CD14-positive monocyte (primary cell): ENCODE measurements at regions not wholly inside any gene's neighbourhood (a gene's known extent, or its start where the extent isn't known, plus 50 kb on each side); places are given as distances from the start of the nearest gene placed in this dataset.

Experiments
- DNase-seq, 3 donors: peaks; one replicate each; pipeline ENCODE4 v3.0.0-alpha.2; 2011 to 2022
- H2AFZ ChIP-seq: 2 replicates; pipeline ENCODE4 v1.6.0; 2012; ENCODE audit warnings: mild to moderate bottlenecking, low read depth, low read length, inconsistent platforms; ENCODE audit not compliant: insufficient read depth, poor library complexity, severe bottlenecking
- H3K27ac ChIP-seq, 2 donors: 1 replicate in 1 of 2; 2 replicates in 1 of 2; pipeline ENCODE4 v1.5.1; 2012 to 2013; ENCODE audit warnings: low read length in 2 of 2, control low read depth in 1 of 2, inconsistent platforms in 1 of 2, low read depth in 1 of 2, mild to moderate bottlenecking in 1 of 2
- H3K27me3 ChIP-seq, 2 donors: one replicate each; pipeline versions ENCODE4 v1.6.0 to v1.6.1; 2011 to 2013; ENCODE audit warnings: low read length in 2 of 2; ENCODE audit not compliant: control insufficient read depth in 2 of 2, insufficient read depth in 2 of 2
- H3K36me3 ChIP-seq, 2 donors: replicated peaks in 1 of 2; 1 replicate in 1 of 2; 2 replicates in 1 of 2; pipeline versions ENCODE4 v1.5.1 to v1.6.1; 2012 to 2013; ENCODE audit warnings: low read length in 2 of 2, control low read depth in 1 of 2, inconsistent platforms in 1 of 2, mild to moderate bottlenecking in 1 of 2; ENCODE audit not compliant: insufficient read depth in 2 of 2, control insufficient read depth in 1 of 2
- H3K4me1 ChIP-seq, 2 donors: 1 replicate in 1 of 2; 2 replicates in 1 of 2; pipeline versions ENCODE4 v1.5.1 to v1.6.1; 2012 to 2013; ENCODE audit warnings: low read length in 2 of 2, control low read depth in 1 of 2, inconsistent platforms in 1 of 2, mild to moderate bottlenecking in 1 of 2, moderate library complexity in 1 of 2; ENCODE audit not compliant: insufficient read depth in 2 of 2, control insufficient read depth in 1 of 2
- H3K4me2 ChIP-seq: replicated peaks from 2 replicates; pipeline ENCODE3; 2012; ENCODE audit warnings: low read length, moderate library complexity, mild to moderate bottlenecking; ENCODE audit not compliant: poor library complexity, severe bottlenecking; ENCODE audit errors: extremely low read depth
- H3K4me3 ChIP-seq, 3 experiments: fragments of 200-600 bp in 1 of 3; sonication (generic) in 1 of 3; replicated peaks in 1 of 3; 1 replicate in 2 of 3; 2 replicates in 1 of 3; pipeline ENCODE4 v1.5.1; 2011 to 2013; ENCODE audit warnings: low read length in 3 of 3, mild to moderate bottlenecking in 3 of 3, control low read depth in 2 of 3, low read depth in 2 of 3, inconsistent platforms in 1 of 3, moderate library complexity in 1 of 3
- H3K79me2 ChIP-seq: 2 replicates; pipeline ENCODE4 v1.6.0; 2012; ENCODE audit warnings: mild to moderate bottlenecking, control low read depth, inconsistent platforms, low read length, moderate library complexity; ENCODE audit not compliant: insufficient read depth
- H3K9ac ChIP-seq: 2 replicates; pipeline ENCODE4 v1.6.0; 2017; ENCODE audit warnings: low read length, mild to moderate bottlenecking; ENCODE audit not compliant: insufficient read depth, poor library complexity, severe bottlenecking
- H3K9me3 ChIP-seq, 2 donors: replicated peaks in 1 of 2; 1 replicate in 1 of 2; 2 replicates in 1 of 2; pipeline versions ENCODE4 v1.5.1 to v1.6.1; 2012 to 2013; ENCODE audit warnings: low read length in 2 of 2, control low read depth in 1 of 2; ENCODE audit not compliant: control insufficient read depth in 1 of 2, insufficient read depth in 1 of 2
- H4K20me1 ChIP-seq: 2 replicates; pipeline ENCODE4 v1.6.0; 2012; ENCODE audit warnings: mild to moderate bottlenecking, low read length, control low read depth, moderate library complexity; ENCODE audit not compliant: insufficient read depth
- H3K27ac Mint-ChIP-seq, 7 donors: one replicate each; pipeline ENCODE4 v1.8.0; 2020; ENCODE audit warnings: mild to moderate bottlenecking in 7 of 7, mixed read lengths in 7 of 7, moderate library complexity in 6 of 7, inconsistent platforms in 2 of 7
- H3K27me3 Mint-ChIP-seq, 3 donors: one replicate each; pipeline ENCODE4 v1.8.0; 2021 to 2022; ENCODE audit warnings: low read depth in 3 of 3, mild to moderate bottlenecking in 3 of 3, mixed read lengths in 3 of 3, moderate library complexity in 3 of 3, inconsistent platforms in 1 of 3
- H3K36me3 Mint-ChIP-seq, 2 donors: one replicate each; pipeline ENCODE4 v1.8.0; 2020; ENCODE audit warnings: mixed read lengths in 2 of 2, inconsistent platforms in 1 of 2, mild to moderate bottlenecking in 1 of 2
- H3K4me1 Mint-ChIP-seq: one replicate; pipeline ENCODE4 v1.8.0; 2020; ENCODE audit warnings: mild to moderate bottlenecking, mixed read lengths
- H3K4me3 Mint-ChIP-seq, 2 donors: one replicate each; pipeline ENCODE4 v1.8.0; 2020; ENCODE audit warnings: mild to moderate bottlenecking in 2 of 2, mixed read lengths in 2 of 2, moderate library complexity in 1 of 2
- H3K9me3 Mint-ChIP-seq, 7 donors: one replicate each; pipeline ENCODE4 v1.8.0; 2020 to 2022; ENCODE audit warnings: mixed read lengths in 7 of 7, mild to moderate bottlenecking in 6 of 7, moderate library complexity in 6 of 7, inconsistent platforms in 2 of 7
- CTCF ChIP-seq: fragments of 200-600 bp; IDR thresholded peaks from one replicate; pipeline ENCODE4 v1.8.0; 2022; ENCODE audit warnings: antibody characterized with exemption, mild to moderate bottlenecking
- WGBS: methylation state at CpG from one replicate; pipeline ENCODE4 v1.1.5; 2013; ENCODE audit warnings: missing lambda C conversion rate; ENCODE audit not compliant: insufficient coverage; 5-methylcytosine and 5-hydroxymethylcytosine counted together
- intact Hi-C, 2 donors: fragments of 100-400 bp; cut with micrococcal nuclease; formaldehyde crosslinking; loops; one replicate each; pipeline versions ENCODE4 v1.15.0 to v1.15.1; 2023

- 40% methylated on average over 3 of the region's 5 CpGs for WGBS
Measured at GRCh38 chr16:5416013-5416412, 318.4 kb upstream of the EEF2KMT start.

GRCh38 chr16:5415123-5415522 lies 317.5 kb upstream of the EEF2KMT start:
- H3K9me3 Mint-ChIP-seq = peaks cover 0 to 4% (median 2%) of the 10 kb centered on the region in 7 donors
- no peak overlapping the region for H3K27ac ChIP-seq
- no peak overlapping the region for H2AFZ ChIP-seq
- intact Hi-C loops = no loop called here
- no peaks in the 10 kb centered on the region for H3K36me3 ChIP-seq
- H3K4me1 Mint-ChIP-seq = no peaks in the 10 kb centered on the region
- H3K27ac Mint-ChIP-seq = no peak overlapping the region
- no peaks in the 10 kb centered on the region for H3K27me3 ChIP-seq
- no peaks in the 10 kb centered on the region for H3K27me3 Mint-ChIP-seq
- no peak for DNase-seq
- no peak overlapping the region for H3K4me3 Mint-ChIP-seq
- H3K4me2 ChIP-seq = no peak overlapping the region
- no peak overlapping the region for H3K4me3 ChIP-seq
- H3K79me2 ChIP-seq = no peaks in the 10 kb centered on the region
- H3K36me3 Mint-ChIP-seq = no peaks in the 10 kb centered on the region
- TF ChIP-seq CTCF = no peak
- no CpG with 5 or more reads among the region's 7 CpGs for whole genome bisulfite sequencing
- no peak overlapping the region for H3K9ac ChIP-seq
- no peaks in the 10 kb centered on the region for H3K9me3 ChIP-seq
- no peaks in the 10 kb centered on the region for H3K4me1 ChIP-seq
- H4K20me1 ChIP-seq = no peaks in the 10 kb centered on the region

More at GRCh38 chr16:5416013-5416412, 318.4 kb upstream of the EEF2KMT start:
- Mint-ChIP-seq H3K27me3 (peaks cover 0 to 2% (median 0%) of the 10 kb centered on the region in 3 donors), H3K9me3 (peaks cover 0 to 6% (median 2%) of the 10 kb centered on the region in 7 donors), H3K36me3 (no peaks in the 10 kb centered on the region), H3K27ac (no peak overlapping the region), H3K4me1 (no peaks in the 10 kb centered on the region), H3K4me3 (no peak overlapping the region)
- Histone ChIP-seq H3K79me2 (no peaks in the 10 kb centered on the region), H3K4me1 (no peaks in the 10 kb centered on the region), H3K36me3 (no peaks in the 10 kb centered on the region), H4K20me1 (no peaks in the 10 kb centered on the region), H3K4me3 (no peak overlapping the region), H3K27ac (no peak overlapping the region), H3K4me2 (no peak overlapping the region), H3K9me3 (no peaks in the 10 kb centered on the region), H2AFZ (no peak overlapping the region), H3K27me3 (no peaks in the 10 kb centered on the region), H3K9ac (no peak overlapping the region)
- intact Hi-C loops = no loop called here
- DNase-seq = no peak
- no peak for TF ChIP-seq CTCF
